Suprapubic skin (tissue), 4 donors: ENCODE measurements at regions not wholly inside any gene's neighbourhood (a gene's known extent, or its start where the extent isn't known, plus 50 kb on each side); places are given as distances from the start of the nearest gene placed in this dataset.

ENCODE experiments used
- EP300 ChIP-seq: sonication (generic); formaldehyde crosslinking; IDR thresholded peaks from one replicate; pipeline ENCODE4 v1.6.1; 2017; ENCODE audit warnings: antibody characterized with exemption
- POLR2A ChIP-seq, 2 donors: fragments of 450-650 bp; IDR thresholded peaks; one replicate each; pipeline ENCODE4 v1.6.1; 2017; ENCODE audit warnings: antibody characterized with exemption in 2 of 2, mild to moderate bottlenecking in 2 of 2, moderate library complexity in 2 of 2
- POLR2AphosphoS5 ChIP-seq, 3 donors: sonication (generic); formaldehyde crosslinking; IDR thresholded peaks; one replicate each; pipeline ENCODE4 v1.6.1; 2017; ENCODE audit warnings: antibody characterized with exemption in 3 of 3
- TF ChIP-seq, protein P1 (sequence below), 2 donors: fragments of 200-600 bp in 1 of 2; fragments of 450-650 bp in 1 of 2; sonication (generic) in 1 of 2; IDR thresholded peaks; one replicate each; pipeline ENCODE4 v1.5.1; 2016 to 2019; ENCODE audit warnings: antibody characterized with exemption in 2 of 2, mild to moderate bottlenecking in 1 of 2, moderate library complexity in 1 of 2

DNA sequence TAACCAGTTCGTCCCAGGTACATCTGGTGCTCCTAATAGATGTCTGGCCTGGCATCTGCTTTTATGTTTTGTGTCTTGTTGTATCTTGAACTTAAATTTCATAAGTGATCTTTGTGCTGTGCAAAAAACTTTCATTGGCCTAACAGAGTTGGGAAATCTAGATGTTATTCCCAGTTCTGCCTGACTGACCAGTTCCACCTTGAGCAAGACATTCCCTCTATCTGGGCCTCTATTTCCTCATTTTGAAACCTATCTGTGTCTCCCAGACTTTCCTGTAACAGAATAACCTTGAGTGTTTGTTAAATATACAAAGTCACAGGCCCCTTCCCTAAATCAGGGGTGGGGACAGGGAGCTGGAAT is 56.6 kb upstream of the EPCAM start:
- no peak for TF ChIP-seq POLR2AphosphoS5 (IDR thresholded peaks at IDR 0.05)
- TF ChIP-seq, protein P1, sequence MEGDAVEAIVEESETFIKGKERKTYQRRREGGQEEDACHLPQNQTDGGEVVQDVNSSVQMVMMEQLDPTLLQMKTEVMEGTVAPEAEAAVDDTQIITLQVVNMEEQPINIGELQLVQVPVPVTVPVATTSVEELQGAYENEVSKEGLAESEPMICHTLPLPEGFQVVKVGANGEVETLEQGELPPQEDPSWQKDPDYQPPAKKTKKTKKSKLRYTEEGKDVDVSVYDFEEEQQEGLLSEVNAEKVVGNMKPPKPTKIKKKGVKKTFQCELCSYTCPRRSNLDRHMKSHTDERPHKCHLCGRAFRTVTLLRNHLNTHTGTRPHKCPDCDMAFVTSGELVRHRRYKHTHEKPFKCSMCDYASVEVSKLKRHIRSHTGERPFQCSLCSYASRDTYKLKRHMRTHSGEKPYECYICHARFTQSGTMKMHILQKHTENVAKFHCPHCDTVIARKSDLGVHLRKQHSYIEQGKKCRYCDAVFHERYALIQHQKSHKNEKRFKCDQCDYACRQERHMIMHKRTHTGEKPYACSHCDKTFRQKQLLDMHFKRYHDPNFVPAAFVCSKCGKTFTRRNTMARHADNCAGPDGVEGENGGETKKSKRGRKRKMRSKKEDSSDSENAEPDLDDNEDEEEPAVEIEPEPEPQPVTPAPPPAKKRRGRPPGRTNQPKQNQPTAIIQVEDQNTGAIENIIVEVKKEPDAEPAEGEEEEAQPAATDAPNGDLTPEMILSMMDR (IDR thresholded peaks at IDR 0.05) = no peak
- no peak for TF ChIP-seq EP300
- TF ChIP-seq POLR2A (IDR thresholded peaks at IDR 0.05) = no peak
